H54 (cell line): ENCODE measurements at regions not wholly inside any gene's neighbourhood (a gene's known extent, or its start where the extent isn't known, plus 50 kb on each side); places are given as distances from the start of the nearest gene placed in this dataset.
"Not testable (repeated sequence)": the region's sequence is repeated elsewhere in the genome, so short reads cannot be mapped to it uniquely, and the experiment has no call there.

Experiments
- DNase-seq: peaks from one replicate; pipeline ENCODE4 v3.0.0; 2011; ENCODE audit warnings: low spot score, mixed read lengths; ENCODE audit not compliant: insufficient read length
- FAIRE-seq: peaks from 3 replicates; lab custom pipeline; 2011; peaks lifted over from hg19 to GRCh38; lab: Jason Lieb, UNC
- POLR2A ChIP-seq: IDR thresholded peaks from 2 replicates; pipeline ENCODE4 v1.6.1; 2011; ENCODE audit warnings: low read depth, mild to moderate bottlenecking, low read length

- DNase-seq (no peak), FAIRE-seq (no peak)
- TF ChIP-seq POLR2A = no peak
Observed at GRCh38 chr16:26583803-26584202, 482.9 kb upstream of the C16orf82 start.

- TF ChIP-seq POLR2A = no peak
Observed at GRCh38 chr16:26593700-26594099, 473.0 kb upstream of the C16orf82 start.

GRCh38 chr16:26594666-26595065, 472.1 kb upstream of the C16orf82 start:
- DNase-seq (no peak), FAIRE-seq (no peak)
- TF ChIP-seq POLR2A = no peak

More at GRCh38 chr16:26593700-26594099, 473.0 kb upstream of the C16orf82 start:
- FAIRE-seq = no peak
- no peak for DNase-seq

GRCh38 chr16:26595199-26595598, 471.5 kb upstream of the C16orf82 start:
- FAIRE-seq = no peak
- no peak for DNase-seq
- TF ChIP-seq POLR2A = no peak

- DNase-seq, FAIRE-seq: not testable (repeated sequence)
Observed at GRCh38 chr16:26596033-26596432, 470.7 kb upstream of the C16orf82 start.

- DNase-seq (no peak), FAIRE-seq (no peak)
- no peak for TF ChIP-seq POLR2A
Observed at GRCh38 chr16:26598061-26598460, 468.7 kb upstream of the C16orf82 start.

- DNase-seq (no peak), FAIRE-seq (no peak)
Observed at GRCh38 chr16:26598998-26599784, 467.5 kb upstream of the C16orf82 start.

GRCh38 chr16:26599785-26600104, 467.0 kb upstream of the C16orf82 start:
- DNase-seq (no peak), FAIRE-seq (no peak)
- no peak for TF ChIP-seq POLR2A

More at GRCh38 chr16:26598998-26599784, 467.5 kb upstream of the C16orf82 start:
- no peak for TF ChIP-seq POLR2A

- TF ChIP-seq POLR2A = no peak
- DNase-seq = no peak
- FAIRE-seq = no peak
Observed at GRCh38 chr16:26601335-26601734, 465.4 kb upstream of the C16orf82 start.

- no peak for TF ChIP-seq POLR2A
- FAIRE-seq = no peak
- DNase-seq = no peak
Observed at GRCh38 chr16:26605626-26606271, 461.0 kb upstream of the C16orf82 start.

- DNase-seq = no peak
- no peak for TF ChIP-seq POLR2A
- no peak for FAIRE-seq
Observed at GRCh38 chr16:26606381-26607150, 460.2 kb upstream of the C16orf82 start.

- TF ChIP-seq POLR2A = no peak
- no peak for DNase-seq
- no peak for FAIRE-seq
Observed at GRCh38 chr16:26614237-26614841, 452.4 kb upstream of the C16orf82 start.

- no peak for TF ChIP-seq POLR2A
- no peak for DNase-seq
- FAIRE-seq = no peak
Observed at GRCh38 chr16:26623442-26623841, 443.3 kb upstream of the C16orf82 start.

- DNase-seq (no peak), FAIRE-seq (no peak)
- TF ChIP-seq POLR2A = no peak
Observed at GRCh38 chr16:26627958-26628357, 438.8 kb upstream of the C16orf82 start.

- not testable (repeated sequence) for DNase-seq, FAIRE-seq
Observed at GRCh38 chr16:26631365-26631764, 435.4 kb upstream of the C16orf82 start.
